HG03060 (cell line): ENCODE measurements at regions not wholly inside any gene's neighbourhood (a gene's known extent, or its start where the extent isn't known, plus 50 kb on each side); places are given as distances from the start of the nearest gene placed in this dataset.
"Not testable (repeated sequence)": the region's sequence is repeated elsewhere in the genome, so short reads cannot be mapped to it uniquely, and the experiment has no call there.

Experiments used
- ATAC-seq: cut with Tn5 transposase; IDR thresholded peaks from one replicate; pipeline ENCODE4 v1.9.1; 2021; ENCODE audit warnings: low read depth, moderate number of reproducible peaks; ENCODE audit not compliant: unreplicated experiment

DNA sequence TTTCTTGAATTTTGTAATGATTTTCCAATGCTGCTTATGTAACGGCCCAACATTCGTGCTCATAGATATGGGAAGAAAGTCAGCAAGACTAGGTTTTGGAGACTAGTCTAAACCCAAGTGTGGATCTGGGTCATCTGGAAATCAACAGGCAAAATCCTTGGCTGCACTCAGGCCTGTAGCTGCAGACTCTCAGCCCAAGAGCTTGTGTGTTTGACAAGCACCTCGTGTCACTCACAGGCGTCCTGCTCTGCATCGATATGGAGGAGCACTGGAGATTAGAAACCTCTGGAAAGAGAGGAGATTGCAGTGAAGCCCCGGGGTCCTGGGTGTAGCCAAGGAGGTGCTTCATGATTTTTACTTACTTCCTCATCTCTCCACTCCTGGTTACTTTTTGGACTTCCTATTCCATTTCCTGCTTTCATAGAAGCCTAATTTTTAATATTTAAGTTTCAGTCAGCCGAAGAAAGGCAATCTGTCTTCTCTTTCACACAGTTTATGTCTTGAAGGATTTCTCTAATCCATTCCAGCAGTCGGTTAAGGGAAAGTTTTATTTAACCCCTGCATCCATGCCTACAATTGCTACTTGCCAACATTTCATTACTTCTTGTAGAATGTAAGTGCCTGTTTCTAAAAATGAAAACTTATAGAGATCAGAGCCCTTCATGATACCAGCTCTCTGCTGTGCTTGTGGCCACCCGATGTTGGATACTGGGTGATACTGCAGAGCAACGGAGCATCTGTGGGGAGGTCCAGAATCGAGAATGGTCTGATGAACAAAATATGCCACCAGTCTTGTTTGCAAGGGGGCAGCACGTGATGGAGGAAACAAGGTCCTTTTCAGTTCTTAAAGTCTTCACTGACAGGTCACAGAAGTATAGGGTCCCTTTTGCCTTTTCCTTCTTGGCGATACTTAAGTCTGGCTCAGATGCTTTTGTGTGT is 296.3 kb downstream of the QKI start:
- ATAC-seq = no peak

DNA sequence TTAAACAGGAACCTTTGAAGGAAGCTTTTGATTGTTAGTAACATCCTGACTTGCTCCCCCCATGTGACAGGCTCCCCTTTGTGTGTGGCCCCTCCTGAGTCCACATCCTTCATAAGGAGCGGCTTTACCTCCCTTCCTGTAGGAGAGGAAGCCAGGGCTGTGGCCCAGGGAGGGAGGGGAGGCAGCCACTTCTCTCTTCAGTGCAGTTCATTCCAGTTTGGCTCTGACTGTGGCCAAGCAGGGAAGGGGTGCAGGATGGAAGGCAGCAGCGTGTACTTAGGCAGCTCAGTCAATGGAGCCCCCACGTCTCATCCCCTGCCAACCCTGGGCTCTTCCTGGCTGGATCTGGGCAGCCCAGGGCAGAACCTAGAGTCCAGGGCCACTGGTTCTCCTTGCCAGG is 295.2 kb downstream of the QKI start:
- no peak for ATAC-seq

DNA sequence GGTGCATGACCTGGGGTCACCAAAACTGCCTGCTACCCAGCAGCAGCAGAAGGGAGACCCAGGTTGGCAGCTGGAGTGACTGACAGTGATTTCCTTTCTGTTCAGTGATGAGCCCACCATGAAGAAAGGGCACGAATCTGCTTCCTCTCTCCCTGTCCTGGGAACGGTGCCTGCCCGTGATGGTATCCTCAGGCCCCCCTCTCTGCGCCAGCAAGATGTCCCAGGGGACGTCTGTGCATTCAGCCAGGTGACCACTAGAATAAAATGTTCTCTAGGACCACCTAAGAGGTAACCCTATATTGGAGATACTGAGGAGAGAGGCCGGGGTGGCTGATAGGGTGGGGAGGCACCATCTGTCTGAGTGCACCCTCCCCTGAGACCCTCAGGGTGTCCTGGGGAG is 294.7 kb downstream of the QKI start:
- ATAC-seq = no peak

DNA sequence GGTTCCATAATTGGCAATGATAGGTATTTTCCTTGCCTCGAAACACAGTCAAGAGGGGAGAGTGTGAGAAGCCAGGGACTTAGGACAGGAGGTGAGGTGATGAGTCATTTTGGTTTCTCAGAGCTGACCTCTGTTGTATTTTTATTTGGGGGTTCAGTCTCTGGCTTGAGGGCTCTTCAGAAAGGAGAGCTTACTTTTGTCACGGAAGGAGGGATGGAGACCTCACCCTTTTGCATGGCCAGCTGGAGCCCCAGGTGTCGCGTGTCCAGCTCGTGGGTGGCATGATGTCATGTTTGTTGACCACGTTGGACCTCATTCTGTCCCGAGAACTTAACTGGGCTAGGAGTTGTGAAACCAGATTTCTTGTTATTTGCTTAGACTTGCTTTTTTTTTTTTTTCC is 293.9 kb downstream of the QKI start:
- peak; percentile 41 for ATAC-seq

DNA sequence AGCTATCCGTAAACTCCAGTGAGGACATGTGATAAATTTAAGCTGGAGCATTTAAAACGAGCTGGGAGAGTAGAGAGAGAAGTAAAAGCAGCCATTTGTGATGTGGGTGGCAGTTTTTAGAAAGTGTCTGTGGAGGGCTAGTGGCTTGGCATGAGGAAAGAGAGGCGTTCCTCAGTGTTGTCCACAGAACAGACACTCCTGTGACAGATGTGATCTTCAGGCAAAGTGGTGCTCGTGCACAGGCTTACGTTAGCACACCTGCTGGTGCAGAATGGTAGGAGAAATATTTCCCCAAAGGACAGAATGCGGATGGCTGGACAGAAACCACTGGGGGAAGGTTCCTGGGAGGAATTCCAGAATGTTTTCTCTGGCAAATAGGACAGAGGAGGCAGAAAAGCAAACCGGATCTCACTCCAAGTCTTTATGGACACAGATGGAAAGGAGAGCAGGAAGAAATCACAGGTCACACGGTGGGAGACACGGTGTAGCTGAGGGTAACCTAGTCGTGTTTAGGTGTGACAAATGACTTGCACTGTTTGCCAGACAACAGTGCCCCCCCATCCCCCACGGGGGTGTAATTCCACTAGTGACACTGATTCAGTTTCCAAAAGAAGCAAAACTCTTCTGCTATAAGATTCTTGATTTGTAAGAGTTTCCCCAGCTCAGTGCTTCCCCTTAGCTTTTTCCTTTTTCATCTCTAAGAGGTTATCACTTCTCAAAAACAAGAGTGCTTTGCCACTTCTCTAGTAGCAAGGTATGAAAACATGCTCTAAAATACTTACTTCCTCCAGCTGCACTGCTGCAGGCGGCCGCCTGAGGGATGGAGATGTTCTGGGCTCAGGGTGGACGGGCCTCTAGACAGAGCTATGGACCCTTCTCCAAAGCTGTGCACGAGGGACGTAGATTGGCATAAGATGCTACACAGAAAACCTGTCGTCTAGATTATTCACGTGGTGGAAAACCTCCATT is 293.2 kb downstream of the QKI start:
- ATAC-seq = peak; percentile 26

DNA sequence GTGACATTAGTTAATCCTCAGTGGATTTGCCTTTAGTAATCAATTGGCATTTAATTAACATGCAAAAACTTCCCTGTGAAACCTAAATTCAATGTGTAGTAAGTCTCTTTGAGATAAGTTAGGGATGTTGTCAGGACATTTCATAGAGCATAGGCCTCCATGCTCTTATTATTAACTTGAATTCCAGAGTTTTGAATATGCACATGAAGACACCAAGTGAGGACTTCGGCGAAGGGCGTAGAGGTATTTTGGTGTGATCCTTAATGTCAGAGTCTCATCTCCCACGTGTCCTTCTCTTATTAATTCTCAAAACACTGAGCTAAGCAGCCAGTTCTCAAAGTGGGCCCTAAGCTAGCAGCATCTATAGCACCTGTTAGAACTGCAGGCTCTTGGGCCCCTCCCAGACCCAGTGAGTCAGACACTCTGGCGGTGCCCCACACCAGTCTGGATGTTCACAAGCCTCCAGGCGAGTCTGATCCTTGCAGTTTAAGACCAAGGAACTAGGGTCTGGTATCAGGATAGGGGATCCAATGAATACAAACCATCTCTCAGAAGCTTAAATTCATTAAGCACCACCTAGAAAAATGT is 292.1 kb downstream of the QKI start:
- no peak for ATAC-seq

DNA sequence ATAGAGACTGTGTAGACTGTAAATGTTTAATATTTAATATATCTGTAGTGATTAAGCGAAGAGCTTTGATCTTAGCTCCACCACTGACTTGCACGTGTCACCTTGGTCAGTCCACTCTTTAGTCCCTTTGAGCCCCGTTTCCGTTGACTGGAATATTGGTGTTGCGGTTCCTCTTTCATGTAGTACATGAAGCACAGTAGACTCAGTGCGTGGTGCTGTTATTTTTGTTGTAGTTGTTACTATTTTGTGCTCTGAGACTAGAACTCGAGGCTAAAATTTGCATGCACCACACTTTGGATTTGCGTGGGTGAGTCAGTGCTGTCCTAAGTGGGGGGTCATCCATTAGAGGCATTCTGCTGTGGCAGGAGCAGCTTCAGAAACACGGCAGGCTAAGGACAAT is 291.4 kb downstream of the QKI start:
- ATAC-seq = peak; percentile 61

DNA sequence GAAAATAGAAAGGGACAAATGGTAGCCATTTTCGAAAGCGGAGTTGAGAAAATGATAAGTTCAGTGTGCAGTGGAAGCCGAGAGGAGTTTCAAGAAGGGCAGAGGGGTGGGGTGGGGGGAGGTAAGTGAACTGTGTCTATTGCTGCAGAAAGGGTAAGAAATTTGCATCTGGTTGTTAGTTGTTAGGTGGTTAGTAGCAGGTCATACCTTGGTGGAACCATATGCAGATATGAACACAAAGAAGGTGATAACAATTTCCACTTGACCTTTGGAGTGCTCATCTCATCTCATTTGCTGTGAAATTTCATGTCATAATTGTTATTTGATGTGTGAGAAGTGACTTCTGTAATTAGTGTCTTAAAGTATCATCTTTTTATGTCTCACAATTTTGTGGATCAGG is 288.2 kb downstream of the QKI start:
- ATAC-seq = no peak

DNA sequence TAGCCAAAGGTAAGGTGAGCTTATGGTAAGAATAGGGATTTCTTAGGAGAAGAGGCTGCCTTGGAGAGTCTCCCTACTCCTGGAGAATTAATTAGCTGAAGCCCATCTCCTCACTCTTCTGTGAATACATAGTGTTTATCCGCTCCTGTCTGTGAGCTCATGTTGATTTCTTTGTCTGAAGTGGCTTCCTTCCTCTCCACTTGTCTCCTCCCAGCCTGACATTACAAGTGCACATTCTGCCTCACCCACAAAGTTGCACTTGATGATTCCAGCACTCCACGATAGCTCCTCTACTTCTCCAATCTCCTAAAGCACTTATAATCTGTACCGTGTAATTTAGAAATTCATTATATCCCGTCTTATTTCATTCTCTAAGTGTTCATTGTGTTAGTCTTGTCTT is 287.2 kb downstream of the QKI start:
- ATAC-seq = no peak

DNA sequence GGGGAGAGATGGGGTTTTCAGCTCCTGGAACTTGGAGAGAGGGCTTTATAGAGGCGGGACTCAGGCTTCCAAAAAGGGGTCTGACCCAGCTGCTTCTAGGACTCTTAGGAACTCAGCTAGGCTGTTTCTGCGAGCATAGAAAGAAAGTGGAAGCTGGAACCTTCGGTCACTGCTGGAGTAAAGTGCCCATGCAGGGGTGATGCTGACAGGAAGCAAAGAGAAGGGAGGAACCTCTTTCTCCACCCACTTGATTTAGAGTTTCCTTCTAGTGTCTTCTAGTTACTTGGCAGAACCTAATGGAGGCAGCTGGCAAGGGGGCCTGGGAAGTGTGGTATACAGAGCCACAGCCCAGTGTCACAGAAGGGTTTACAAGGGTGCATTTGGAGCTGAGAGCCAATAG is 283.6 kb downstream of the QKI start:
- ATAC-seq = no peak

DNA sequence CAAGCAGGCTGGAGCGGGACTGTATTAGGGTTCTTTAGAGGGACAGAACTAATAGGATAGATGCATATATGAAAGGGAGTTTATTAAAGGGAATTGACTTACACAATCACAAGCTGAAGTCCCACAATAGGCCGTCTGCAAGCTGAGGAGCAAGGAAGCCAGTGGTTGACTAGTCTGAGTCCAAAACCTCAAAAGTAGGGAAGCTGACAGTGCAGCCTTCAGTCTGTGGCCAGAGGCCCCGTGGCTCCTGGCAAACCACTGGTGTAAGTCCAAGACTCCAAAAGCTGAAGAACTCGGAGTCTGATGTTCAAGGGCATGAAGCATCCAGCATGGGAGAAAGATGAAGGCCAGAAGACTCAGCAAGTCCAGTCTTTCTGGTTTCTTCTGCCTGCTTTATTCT is 281.8 kb downstream of the QKI start:
- ATAC-seq = not testable (repeated sequence)

DNA sequence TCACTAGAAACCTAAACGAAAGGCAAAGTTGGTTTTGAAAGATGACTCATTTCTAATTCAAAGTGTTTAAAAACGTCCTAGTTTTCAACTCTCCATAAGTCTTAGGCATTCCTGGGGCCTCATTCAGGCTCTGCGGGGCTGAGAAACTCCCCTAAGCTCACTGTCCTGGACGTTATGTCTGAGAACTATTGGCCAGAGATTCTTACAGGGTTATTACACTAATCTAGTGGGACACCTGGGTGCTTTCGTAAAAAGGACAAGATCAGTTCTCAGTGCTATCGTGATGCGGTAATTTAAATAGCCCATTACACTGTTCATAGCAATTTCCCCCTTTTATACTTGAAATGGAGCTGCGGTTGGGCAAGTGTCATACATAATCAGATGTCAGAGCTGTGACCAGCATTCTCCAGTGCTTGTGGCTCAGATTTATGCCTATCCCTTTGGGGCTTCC is 280.9 kb downstream of the QKI start:
- no peak for ATAC-seq

DNA sequence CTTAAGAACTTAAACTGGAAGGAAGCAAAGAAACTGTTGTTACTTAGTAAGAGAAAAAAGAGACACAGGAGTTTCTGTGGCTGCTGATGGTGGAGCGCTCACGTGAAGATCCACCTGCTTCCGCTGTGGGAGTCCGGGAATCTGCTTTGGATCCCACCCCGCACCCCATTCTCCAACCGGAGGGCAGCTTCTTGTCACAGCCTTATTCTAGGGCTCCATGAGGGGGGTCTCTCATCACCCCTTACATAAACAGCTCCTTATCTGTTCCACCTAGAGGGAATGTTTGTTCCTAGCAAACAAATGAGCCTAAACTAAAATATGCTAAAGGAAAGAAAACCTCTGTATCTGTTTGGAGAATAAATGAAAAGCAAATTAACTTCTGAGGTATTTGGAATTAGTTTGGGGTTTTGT is 280.5 kb downstream of the QKI start:
- no peak for ATAC-seq

DNA sequence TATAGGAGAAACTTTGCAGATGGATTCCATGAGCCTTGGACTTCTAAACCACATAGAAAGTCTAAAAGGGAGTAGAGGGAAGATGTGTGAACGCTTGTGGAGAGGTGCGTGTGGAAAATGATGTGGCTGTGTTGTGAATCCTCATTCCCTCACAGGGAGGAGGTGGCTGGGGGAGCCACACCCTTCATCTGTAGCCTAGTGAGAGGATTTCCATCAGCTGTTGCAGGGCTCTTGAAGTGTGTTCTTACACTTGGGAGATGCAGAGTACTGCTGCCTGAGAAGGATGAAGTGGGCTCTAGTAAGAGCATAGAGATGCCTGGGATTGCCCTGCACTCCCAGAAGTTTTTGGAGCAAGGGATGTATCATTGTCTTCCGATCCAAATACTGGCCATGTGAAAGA is 279.6 kb downstream of the QKI start:
- ATAC-seq = no peak

DNA sequence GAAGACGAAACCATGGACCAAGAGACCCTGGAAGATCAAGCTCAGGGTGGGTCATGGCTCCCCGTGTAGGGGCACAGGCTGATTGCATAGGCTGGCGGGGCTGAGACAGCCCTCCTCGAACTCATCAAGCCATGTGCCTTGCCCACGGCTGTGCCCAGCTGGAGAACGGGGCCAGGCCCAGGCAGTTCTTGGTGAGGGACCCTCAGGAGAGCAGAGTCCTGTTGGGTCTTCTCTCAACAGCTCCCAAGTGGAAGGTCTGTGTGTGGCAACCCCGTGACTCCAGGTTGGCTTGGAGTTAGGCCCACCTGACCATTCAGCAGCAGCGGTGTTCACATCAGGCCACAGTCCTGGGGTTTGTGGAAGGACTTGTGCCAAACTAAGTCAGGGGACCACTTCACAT is 276.5 kb downstream of the QKI start:
- no peak for ATAC-seq

DNA sequence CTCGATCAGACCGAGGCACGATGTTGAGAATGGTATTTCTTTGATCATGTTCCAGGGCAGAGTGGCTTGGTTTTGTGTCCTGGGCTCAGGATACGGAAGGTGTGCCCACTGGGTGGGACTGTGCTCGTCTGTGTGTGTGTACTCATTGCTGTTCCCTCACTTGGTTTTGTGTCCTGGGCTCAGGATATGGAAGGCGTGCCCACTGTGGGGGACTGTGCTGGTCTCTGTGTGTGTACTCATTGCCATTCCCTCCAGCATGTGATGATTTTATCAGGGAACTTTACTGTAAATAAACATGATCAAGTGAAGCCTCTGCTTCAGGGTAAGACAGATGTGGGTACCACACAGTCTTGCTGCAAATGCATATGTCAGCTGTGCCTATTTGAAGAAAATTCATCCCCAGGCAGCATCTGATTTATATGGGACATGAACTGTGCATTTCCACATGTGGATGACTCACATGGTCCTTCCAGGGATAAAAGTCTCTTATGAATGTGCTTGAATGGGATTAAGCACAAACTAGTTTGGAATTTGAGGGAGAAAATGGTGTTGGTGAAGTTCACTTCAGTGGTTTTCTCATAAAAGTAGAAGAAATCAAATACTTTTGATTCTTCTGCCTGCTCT is 274.3 kb downstream of the QKI start:
- ATAC-seq = no peak

DNA sequence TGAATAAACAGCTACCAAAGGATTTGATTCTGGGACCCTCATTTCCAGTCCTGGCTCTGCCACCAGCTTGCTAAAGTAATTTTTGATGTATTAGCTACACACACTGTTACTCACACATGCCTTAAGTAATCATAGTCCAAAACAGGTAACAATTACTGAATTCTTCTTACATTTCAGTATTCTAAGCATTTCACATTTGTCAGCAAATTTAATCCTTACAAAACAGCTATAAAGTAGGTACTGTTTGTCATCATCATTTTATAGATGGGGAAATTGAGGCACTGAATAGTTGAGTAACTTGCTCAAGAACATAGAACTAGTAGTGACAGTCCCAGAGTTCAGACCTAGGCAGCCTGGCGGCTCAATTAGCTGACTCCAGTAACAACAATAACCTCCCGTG is 272.6 kb downstream of the QKI start:
- no peak for ATAC-seq

DNA sequence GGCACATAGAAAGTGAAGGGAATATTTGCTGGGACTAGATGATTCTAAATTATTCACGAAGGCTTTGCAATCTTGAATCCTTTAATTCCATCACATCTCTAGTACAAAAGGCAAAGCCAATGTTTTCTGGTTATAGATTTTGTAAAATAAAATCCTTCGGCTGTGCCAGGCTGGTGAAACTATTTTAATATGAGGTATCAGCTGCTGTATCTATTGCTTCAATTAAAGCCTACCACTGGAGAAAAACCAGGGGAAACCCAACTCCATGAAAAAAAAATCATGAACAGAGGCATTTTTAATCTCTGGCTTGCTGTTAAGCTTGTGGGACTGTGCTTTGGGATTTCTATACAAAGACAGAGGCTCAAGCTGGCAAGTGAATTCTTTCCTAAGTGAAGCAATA is 271.8 kb downstream of the QKI start:
- ATAC-seq = no peak

DNA sequence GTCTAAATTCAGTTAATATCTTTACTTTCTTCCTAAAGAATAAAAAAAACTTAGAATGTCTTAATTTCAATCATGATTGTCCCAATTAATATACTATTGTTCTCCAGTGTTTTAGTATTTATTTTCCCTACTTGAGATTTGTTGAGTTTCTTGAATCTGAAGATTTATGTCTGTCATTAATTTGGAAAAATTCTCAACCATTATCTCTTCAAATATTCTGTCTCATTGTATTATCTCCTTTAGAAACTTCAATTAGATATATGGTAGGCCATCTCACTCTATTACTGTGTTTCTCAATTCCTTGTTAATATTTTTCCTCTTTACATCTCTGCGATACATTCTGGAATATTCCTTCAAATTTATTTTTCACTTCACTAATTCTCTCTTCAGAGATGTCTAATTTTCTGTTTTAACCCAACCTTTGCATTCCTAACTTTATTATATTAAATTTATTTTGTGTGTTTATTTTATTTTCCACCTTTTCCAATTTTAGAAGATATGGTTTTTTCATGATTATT is 268.6 kb downstream of the QKI start:
- no peak for ATAC-seq

DNA sequence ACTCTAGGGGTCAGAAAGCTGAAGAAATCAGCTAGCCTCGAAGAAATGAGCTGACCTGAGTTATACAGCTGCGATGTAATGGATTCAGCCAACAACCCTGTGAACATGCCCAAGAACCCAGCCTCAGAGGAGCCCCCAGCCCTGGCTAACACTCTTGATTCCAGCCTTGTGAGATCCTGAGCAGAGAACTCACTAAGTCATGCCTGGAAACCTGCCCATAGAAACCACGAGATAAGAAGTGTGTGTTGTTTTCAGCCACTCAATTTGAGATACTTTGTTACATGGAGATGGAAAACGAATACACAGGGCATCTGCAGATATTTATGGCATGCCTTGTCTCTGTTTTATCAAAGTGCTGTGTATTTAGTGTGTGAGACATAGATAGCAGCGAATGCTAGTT is 265.2 kb downstream of the QKI start:
- ATAC-seq = no peak
